ENCODE measurements at regions not wholly inside any gene's neighbourhood (a gene's known extent, or its start where the extent isn't known, plus 50 kb on each side); places are given as distances from the start of the nearest gene placed in this dataset.
"Not testable (repeated sequence)": the region's sequence is repeated elsewhere in the genome, so short reads cannot be mapped to it uniquely, and the experiment has no call there.

GRCh38 chr5:12772276-12772675 lies 868.0 kb upstream of the CTNND2 start:
- DNase-seq (ENCODE audit: low read depth) = peak; percentile 28

GRCh38 chr5:12759377-12759776 lies 855.1 kb upstream of the CTNND2 start:
- DNase-seq (ENCODE audit: low read depth) = no peak

GRCh38 chr5:12757035-12757434 lies 852.8 kb upstream of the CTNND2 start:
- no peak for DNase-seq (ENCODE audit: low read depth)

- no peak for DNase-seq (ENCODE audit: low read depth)
Observed at GRCh38 chr5:12745537-12745936, 841.3 kb upstream of the CTNND2 start.

GRCh38 chr5:12743582-12743981 lies 839.3 kb upstream of the CTNND2 start:
- DNase-seq (ENCODE audit: low read depth) = no peak

- DNase-seq (ENCODE audit: low read depth) = no peak
Observed at GRCh38 chr5:12730354-12730753, 826.1 kb upstream of the CTNND2 start.

- DNase-seq (ENCODE audit: low read depth) = no peak
Observed at GRCh38 chr5:12716664-12717063, 812.4 kb upstream of the CTNND2 start.

GRCh38 chr5:12707560-12707959 lies 803.3 kb upstream of the CTNND2 start:
- no peak for DNase-seq (ENCODE audit: low read depth)

GRCh38 chr5:12704955-12705354 lies 800.7 kb upstream of the CTNND2 start:
- peak; percentile 15 for DNase-seq (ENCODE audit: low read depth)

GRCh38 chr5:12703254-12703653 lies 799.0 kb upstream of the CTNND2 start:
- DNase-seq (ENCODE audit: low read depth) = no peak

- DNase-seq (ENCODE audit: low read depth) = no peak
Observed at GRCh38 chr5:12695651-12696050, 791.4 kb upstream of the CTNND2 start.

- no peak for DNase-seq (ENCODE audit: low read depth)
Observed at GRCh38 chr5:12691330-12691729, 787.1 kb upstream of the CTNND2 start.

- no peak for DNase-seq (ENCODE audit: low read depth)
Observed at GRCh38 chr5:12690361-12690760, 786.1 kb upstream of the CTNND2 start.

GRCh38 chr5:12683249-12683648 lies 779.0 kb upstream of the CTNND2 start:
- no peak for DNase-seq (ENCODE audit: low read depth)

- no peak for DNase-seq (ENCODE audit: low read depth)
Observed at GRCh38 chr5:12679731-12680130, 775.5 kb upstream of the CTNND2 start.

GRCh38 chr5:12675959-12676358 lies 771.7 kb upstream of the CTNND2 start:
- DNase-seq (ENCODE audit: low read depth) = no peak

- peak; percentile 64 for DNase-seq (ENCODE audit: low read depth)
Observed at GRCh38 chr5:12672141-12672540, 767.9 kb upstream of the CTNND2 start.

GRCh38 chr5:12669326-12669725 lies 765.1 kb upstream of the CTNND2 start:
- DNase-seq (ENCODE audit: low read depth) = no peak

- no peak for DNase-seq (ENCODE audit: low read depth)
Observed at GRCh38 chr5:12668564-12668963, 764.3 kb upstream of the CTNND2 start.

GRCh38 chr5:12667818-12668217 lies 763.6 kb upstream of the CTNND2 start:
- not testable (repeated sequence) for DNase-seq (ENCODE audit: low read depth)

GRCh38 chr5:12665772-12666171 lies 761.5 kb upstream of the CTNND2 start:
- DNase-seq (ENCODE audit: low read depth) = not testable (repeated sequence)

- DNase-seq (ENCODE audit: low read depth) = no peak
Observed at GRCh38 chr5:12662545-12663314, 758.5 kb upstream of the CTNND2 start.

GRCh38 chr5:12661617-12662370 lies 757.5 kb upstream of the CTNND2 start:
- no peak for DNase-seq (ENCODE audit: low read depth)

Measured in M059J (cell line).